Calu3 (cell line): ENCODE measurements at regions not wholly inside any gene's neighbourhood (a gene's known extent, or its start where the extent isn't known, plus 50 kb on each side); places are given as distances from the start of the nearest gene placed in this dataset.
A peak's percentile ranks its signal among the peaks of the same experiment; 100 is the strongest.

Experiments
- BruUV-seq: library from RNA; stranded (reverse); fragments of 400-500 nt; replicated peaks from 2 replicates; lab custom pipeline; 2021; lab: Mats Ljungman, UMichigan
- CTCF ChIA-PET: fragments of 300-600 bp; sonication (Branson Sonifier 250); formaldehyde crosslinking; loops from one replicate; lab custom pipeline; 2022; ENCODE audit warnings: antibody characterized with exemption; lab: Charles Lee
- DNase-seq: peaks from one replicate; pipeline ENCODE4 v3.0.0; 2022
- H3K27ac Mint-ChIP-seq: one replicate; pipeline ENCODE4 v1.8.0; 2022; ENCODE audit warnings: mixed read lengths; ENCODE audit not compliant: unreplicated experiment
- H3K27me3 Mint-ChIP-seq: one replicate; pipeline ENCODE4 v1.8.0; 2022; ENCODE audit warnings: mixed read lengths; ENCODE audit not compliant: unreplicated experiment
- H3K36me3 Mint-ChIP-seq: one replicate; pipeline ENCODE4 v1.8.0; 2022; ENCODE audit warnings: mild to moderate bottlenecking, moderate library complexity, mixed read lengths; ENCODE audit not compliant: insufficient read depth, unreplicated experiment
- H3K4me1 Mint-ChIP-seq: one replicate; pipeline ENCODE4 v1.8.0; 2022; ENCODE audit warnings: mild to moderate bottlenecking, low read depth, mixed read lengths; ENCODE audit not compliant: unreplicated experiment
- H3K4me3 Mint-ChIP-seq: one replicate; pipeline ENCODE4 v1.8.0; 2022; ENCODE audit warnings: mild to moderate bottlenecking, low read depth, moderate library complexity, mixed read lengths; ENCODE audit not compliant: unreplicated experiment
- H3K9me3 Mint-ChIP-seq: one replicate; pipeline ENCODE4 v1.8.0; 2022; ENCODE audit warnings: low read depth, mixed read lengths; ENCODE audit not compliant: unreplicated experiment
- intact Hi-C: fragments of 100-400 bp; cut with micrococcal nuclease; formaldehyde crosslinking; loops from one replicate; pipeline ENCODE4 v1.10.0; 2022; ENCODE audit not compliant: unreplicated experiment
- TF ChIP-seq, protein P1 (sequence below): fragments of 200-600 bp; IDR thresholded peaks from one replicate; pipeline ENCODE4 v1.8.0; 2022; ENCODE audit warnings: antibody characterized with exemption; ENCODE audit not compliant: unreplicated experiment

DNA sequence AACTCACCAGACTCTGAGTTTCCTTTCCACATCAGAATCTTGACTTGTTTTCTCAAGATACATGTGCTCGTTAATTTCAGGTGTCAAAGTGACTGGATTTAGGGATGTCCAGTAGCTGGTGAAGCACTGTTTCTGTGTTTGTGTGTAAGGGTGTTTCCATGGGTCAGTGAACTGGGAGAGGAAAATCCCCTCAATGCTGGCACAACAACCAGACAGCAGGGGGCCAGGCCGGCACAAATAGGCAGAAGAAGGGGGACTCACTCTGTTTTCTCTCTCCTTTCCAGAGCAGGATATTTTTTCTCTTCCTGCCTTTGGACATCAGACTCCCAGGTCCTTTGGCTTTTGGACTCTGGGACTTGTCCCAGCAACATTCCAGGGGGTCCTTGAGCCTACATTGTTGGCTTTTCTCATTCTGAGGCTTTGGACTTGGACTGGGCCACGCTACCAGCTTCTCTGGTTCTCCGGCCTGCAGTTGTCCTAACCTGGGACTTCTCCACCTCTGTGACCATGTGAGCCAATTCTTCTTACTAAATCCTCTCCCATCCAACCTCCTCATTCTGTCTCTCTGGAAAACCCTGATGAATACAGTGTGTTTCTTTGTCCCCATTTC, 144.0 kb downstream of the CAAP1 start:
- Mint-ChIP-seq H3K4me3 (no peak overlapping the region), H3K36me3 (no peaks in the 10 kb centered on the region), H3K27me3 (no peaks in the 10 kb centered on the region), H3K9me3 (no peaks in the 10 kb centered on the region), H3K4me1 (peaks cover 9% of the 10 kb centered on the region), H3K27ac (no peak overlapping the region)
- intact Hi-C loops: no loop called here
- CTCF ChIA-PET: no interaction called here
- DNase-seq: no peak
- no TSS peak for BruUV-seq
- TF ChIP-seq, protein P1, sequence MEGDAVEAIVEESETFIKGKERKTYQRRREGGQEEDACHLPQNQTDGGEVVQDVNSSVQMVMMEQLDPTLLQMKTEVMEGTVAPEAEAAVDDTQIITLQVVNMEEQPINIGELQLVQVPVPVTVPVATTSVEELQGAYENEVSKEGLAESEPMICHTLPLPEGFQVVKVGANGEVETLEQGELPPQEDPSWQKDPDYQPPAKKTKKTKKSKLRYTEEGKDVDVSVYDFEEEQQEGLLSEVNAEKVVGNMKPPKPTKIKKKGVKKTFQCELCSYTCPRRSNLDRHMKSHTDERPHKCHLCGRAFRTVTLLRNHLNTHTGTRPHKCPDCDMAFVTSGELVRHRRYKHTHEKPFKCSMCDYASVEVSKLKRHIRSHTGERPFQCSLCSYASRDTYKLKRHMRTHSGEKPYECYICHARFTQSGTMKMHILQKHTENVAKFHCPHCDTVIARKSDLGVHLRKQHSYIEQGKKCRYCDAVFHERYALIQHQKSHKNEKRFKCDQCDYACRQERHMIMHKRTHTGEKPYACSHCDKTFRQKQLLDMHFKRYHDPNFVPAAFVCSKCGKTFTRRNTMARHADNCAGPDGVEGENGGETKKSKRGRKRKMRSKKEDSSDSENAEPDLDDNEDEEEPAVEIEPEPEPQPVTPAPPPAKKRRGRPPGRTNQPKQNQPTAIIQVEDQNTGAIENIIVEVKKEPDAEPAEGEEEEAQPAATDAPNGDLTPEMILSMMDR: no peak

DNA sequence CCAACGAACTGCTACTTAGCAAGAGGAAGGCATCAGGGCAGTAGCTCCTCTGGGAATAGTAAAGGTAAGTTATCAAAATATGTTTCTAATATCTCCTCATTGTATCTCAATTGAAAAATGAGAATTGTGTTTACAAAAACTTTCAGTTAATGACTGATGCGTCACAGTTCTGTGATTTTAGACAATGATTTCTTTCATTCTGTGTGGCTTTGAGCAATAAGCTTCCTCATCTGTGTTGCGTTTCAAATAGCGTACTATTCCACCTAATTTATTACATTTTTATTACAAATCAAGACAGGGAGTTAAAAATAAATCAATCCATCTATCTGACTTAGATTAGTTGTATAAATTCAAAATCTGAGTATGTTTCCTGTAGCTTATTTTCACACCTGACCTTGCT, 145.0 kb downstream of the CAAP1 start:
- DNase-seq: no peak
- no peak overlapping the region for H3K4me3 Mint-ChIP-seq
- CTCF ChIA-PET: no interaction called here
- intact Hi-C loops: no loop called here
- H3K27me3 Mint-ChIP-seq: no peaks in the 10 kb centered on the region
- no peaks in the 10 kb centered on the region for H3K36me3 Mint-ChIP-seq
- TF ChIP-seq, protein P1: no peak
- no TSS peak for BruUV-seq
- peaks cover 9% of the 10 kb centered on the region for H3K4me1 Mint-ChIP-seq
- H3K27ac Mint-ChIP-seq: no peak overlapping the region
- no peaks in the 10 kb centered on the region for H3K9me3 Mint-ChIP-seq

DNA sequence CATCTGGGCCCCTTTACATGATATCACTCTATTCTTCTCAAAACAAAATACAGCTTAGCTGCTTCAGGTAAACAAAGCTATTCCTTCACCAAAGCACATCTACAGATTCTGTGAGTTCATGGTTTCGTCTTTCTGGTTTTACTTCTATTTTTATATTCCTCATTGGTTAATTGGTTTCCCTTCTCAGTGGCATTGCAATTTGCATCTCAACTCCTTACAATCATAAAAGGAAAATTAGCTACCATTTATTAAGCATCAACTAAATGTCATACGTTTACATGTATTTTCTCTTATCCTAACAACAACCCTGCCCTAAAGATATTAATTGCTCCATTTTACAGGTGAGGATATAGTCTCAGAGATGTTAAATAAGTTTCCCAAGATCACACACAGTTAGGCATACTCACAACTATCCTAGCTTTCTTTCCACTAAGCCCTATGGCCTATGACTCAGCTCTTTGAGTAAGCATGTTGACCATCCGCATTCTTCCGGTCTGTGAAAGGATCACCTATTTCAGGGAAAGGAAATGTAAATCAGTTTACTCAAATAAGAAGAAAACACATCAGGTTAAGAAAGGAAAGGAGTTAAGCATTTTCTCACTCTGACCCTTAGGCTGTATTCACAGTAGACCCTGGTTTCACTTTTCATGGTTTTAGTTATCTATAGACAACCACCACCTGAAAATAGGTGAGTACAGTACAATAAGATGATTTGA, 146.1 kb downstream of the CAAP1 start:
- Mint-ChIP-seq H3K4me1 (peaks cover 9% of the 10 kb centered on the region), H3K9me3 (no peaks in the 10 kb centered on the region), H3K4me3 (no peak overlapping the region), H3K36me3 (no peaks in the 10 kb centered on the region), H3K27me3 (no peaks in the 10 kb centered on the region), H3K27ac (peak overlapping the region; percentile 78)
- no TSS peak for BruUV-seq
- intact Hi-C loops: no loop called here
- TF ChIP-seq, protein P1: no peak
- CTCF ChIA-PET: interaction anchor here (0.6 to 1.2 kb wide), 3 partner anchors 110 to 179 kb away, joined by 3 to 6 read pairs (median 4); no protein-coding TSS in a partner anchor
- peak; percentile 32 for DNase-seq

DNA sequence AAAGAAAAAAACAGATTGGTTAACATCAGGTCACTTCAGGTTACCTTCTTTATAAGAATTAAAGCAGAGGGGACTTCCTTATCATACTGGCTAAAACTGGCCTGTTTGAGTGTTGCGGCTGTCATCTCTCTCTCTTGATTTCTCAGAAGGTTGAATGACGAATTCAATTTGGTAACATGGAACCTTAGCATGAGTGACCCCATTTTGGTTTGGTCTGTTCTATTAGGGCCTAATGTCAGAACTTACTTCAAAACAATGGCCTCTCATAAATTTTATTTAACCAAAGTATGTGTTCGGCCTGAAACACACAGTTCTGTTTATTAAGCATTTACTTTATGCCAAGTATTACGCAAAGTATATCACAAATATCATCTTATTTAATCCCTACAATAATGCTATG, 147.5 kb downstream of the CAAP1 start:
- Mint-ChIP-seq H3K9me3 (no peaks in the 10 kb centered on the region), H3K27ac (no peak overlapping the region), H3K36me3 (no peaks in the 10 kb centered on the region), H3K4me3 (no peak overlapping the region), H3K4me1 (peaks cover 9% of the 10 kb centered on the region), H3K27me3 (no peaks in the 10 kb centered on the region)
- CTCF ChIA-PET: no interaction called here
- no TSS peak for BruUV-seq
- TF ChIP-seq, protein P1: no peak
- DNase-seq: no peak
- intact Hi-C loops: no loop called here
